ENCODE measurements at regions not wholly inside any gene's neighbourhood (a gene's known extent, or its start where the extent isn't known, plus 50 kb on each side); places are given as distances from the start of the nearest gene placed in this dataset.

DNA sequence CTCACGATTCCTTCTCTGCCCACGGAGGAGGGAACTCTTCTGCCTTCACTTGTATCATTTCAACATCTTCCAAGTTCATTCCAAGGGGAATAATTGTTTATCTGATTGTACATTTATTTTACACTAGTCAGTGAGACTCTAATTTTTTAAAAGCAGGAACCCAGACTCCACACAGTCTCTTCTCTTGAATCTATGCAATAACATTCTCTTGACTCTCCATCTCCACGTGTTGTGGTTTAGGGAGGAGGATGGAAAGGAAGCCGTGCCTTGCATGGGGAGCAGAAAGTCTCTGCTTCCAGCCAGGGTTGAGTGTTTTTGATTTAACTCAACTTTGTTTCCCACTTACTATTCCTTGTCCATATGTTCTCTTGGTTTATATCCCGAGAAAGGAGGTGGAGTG lies 131.1 kb upstream of the RIOK3 start:
- intact Hi-C loops (cut with micrococcal nuclease; ENCODE audit: unreplicated experiment) (no loop called here), in situ Hi-C loops (cut with HindIII; ENCODE audit: extremely low pct_ligation_motif_present, low pct_unique_long_range_greater_than_20kb) (no loop called here)
- no peak overlapping the region for H3K4me3 ChIP-seq (replicated peaks in 1 of 3; ENCODE audit: insufficient read depth in 1 of 3, low read depth in 2 of 3, low read length in 3 of 3)
- no peaks in the 10 kb centered on the region for H3K27me3 ChIP-seq (ENCODE audit: control insufficient read depth in 1 of 2, insufficient read depth in 2 of 2, low read length in 2 of 2)
- BruUV-seq (replicated peaks) = no TSS peak
- no peak overlapping the region for H3K4me2 ChIP-seq (ENCODE audit: low read depth, low read length)
- no peaks in the 10 kb centered on the region for H3K36me3 ChIP-seq (replicated peaks in 1 of 2; ENCODE audit: control insufficient read depth in 1 of 2, insufficient read depth in 2 of 2, low read length in 2 of 2)
- H3K9ac ChIP-seq (ENCODE audit: insufficient read depth, low read depth, low read length) = no peak overlapping the region
- 97% methylated on average over 5 of the region's 5 CpGs for WGBS (ENCODE audit: low lambda C conversion rate)
- DNase-seq (ENCODE audit: low spot score) = no peak
- H3K27ac ChIP-seq (ENCODE audit: extremely low read length, insufficient read depth, low read length) = no peak overlapping the region
- ChIA-PET POLR2A (no interaction called here), CTCF (ENCODE audit: low intra/inter-chr PET ratio, low total read pairs) (no interaction called here)
- peaks cover 12% of the 10 kb centered on the region for H3K4me1 ChIP-seq (ENCODE audit: insufficient read depth, low read length)
- FAIRE-seq = no peak
- H2AFZ ChIP-seq (ENCODE audit: low read length) = no peak overlapping the region
- no peak for ATAC-seq
- no peaks in the 10 kb centered on the region for H3K79me2 ChIP-seq (ENCODE audit: insufficient read depth, low read length)
- H3K9me3 ChIP-seq (ENCODE audit: low read length) = no peaks in the 10 kb centered on the region
- no peaks in the 10 kb centered on the region for H4K20me1 ChIP-seq (ENCODE audit: insufficient read depth, low read length)
- TF ChIP-seq JARID2 (CRISPR knock-in tag; IDR thresholded peaks at IDR 0.05; ENCODE audit: insufficient replicate concordance) = no peak
- no peak for TF ChIP-seq ZNF546 (CRISPR knock-in tag; conservative IDR thresholded peaks at IDR 0.05)
- no peak for TF ChIP-seq ARID2 (CRISPR knock-in tag; IDR thresholded peaks at IDR 0.05; ENCODE audit: borderline replicate concordance)
- TF ChIP-seq HCFC1 (IDR thresholded peaks at IDR 0.05; ENCODE audit: low read depth, low read length) = no peak
- TF ChIP-seq ZNF878 (CRISPR knock-in tag; IDR thresholded peaks at IDR 0.05) = no peak
- TF ChIP-seq NFYB (CRISPR knock-in tag; IDR thresholded peaks at IDR 0.05) = no peak
- TF ChIP-seq, protein P1, sequence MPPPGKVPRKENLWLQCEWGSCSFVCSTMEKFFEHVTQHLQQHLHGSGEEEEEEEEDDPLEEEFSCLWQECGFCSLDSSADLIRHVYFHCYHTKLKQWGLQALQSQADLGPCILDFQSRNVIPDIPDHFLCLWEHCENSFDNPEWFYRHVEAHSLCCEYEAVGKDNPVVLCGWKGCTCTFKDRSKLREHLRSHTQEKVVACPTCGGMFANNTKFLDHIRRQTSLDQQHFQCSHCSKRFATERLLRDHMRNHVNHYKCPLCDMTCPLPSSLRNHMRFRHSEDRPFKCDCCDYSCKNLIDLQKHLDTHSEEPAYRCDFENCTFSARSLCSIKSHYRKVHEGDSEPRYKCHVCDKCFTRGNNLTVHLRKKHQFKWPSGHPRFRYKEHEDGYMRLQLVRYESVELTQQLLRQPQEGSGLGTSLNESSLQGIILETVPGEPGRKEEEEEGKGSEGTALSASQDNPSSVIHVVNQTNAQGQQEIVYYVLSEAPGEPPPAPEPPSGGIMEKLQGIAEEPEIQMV (CRISPR knock-in tag; IDR thresholded peaks at IDR 0.05; ENCODE audit: low read depth) = no peak
- TF ChIP-seq, protein P2, sequence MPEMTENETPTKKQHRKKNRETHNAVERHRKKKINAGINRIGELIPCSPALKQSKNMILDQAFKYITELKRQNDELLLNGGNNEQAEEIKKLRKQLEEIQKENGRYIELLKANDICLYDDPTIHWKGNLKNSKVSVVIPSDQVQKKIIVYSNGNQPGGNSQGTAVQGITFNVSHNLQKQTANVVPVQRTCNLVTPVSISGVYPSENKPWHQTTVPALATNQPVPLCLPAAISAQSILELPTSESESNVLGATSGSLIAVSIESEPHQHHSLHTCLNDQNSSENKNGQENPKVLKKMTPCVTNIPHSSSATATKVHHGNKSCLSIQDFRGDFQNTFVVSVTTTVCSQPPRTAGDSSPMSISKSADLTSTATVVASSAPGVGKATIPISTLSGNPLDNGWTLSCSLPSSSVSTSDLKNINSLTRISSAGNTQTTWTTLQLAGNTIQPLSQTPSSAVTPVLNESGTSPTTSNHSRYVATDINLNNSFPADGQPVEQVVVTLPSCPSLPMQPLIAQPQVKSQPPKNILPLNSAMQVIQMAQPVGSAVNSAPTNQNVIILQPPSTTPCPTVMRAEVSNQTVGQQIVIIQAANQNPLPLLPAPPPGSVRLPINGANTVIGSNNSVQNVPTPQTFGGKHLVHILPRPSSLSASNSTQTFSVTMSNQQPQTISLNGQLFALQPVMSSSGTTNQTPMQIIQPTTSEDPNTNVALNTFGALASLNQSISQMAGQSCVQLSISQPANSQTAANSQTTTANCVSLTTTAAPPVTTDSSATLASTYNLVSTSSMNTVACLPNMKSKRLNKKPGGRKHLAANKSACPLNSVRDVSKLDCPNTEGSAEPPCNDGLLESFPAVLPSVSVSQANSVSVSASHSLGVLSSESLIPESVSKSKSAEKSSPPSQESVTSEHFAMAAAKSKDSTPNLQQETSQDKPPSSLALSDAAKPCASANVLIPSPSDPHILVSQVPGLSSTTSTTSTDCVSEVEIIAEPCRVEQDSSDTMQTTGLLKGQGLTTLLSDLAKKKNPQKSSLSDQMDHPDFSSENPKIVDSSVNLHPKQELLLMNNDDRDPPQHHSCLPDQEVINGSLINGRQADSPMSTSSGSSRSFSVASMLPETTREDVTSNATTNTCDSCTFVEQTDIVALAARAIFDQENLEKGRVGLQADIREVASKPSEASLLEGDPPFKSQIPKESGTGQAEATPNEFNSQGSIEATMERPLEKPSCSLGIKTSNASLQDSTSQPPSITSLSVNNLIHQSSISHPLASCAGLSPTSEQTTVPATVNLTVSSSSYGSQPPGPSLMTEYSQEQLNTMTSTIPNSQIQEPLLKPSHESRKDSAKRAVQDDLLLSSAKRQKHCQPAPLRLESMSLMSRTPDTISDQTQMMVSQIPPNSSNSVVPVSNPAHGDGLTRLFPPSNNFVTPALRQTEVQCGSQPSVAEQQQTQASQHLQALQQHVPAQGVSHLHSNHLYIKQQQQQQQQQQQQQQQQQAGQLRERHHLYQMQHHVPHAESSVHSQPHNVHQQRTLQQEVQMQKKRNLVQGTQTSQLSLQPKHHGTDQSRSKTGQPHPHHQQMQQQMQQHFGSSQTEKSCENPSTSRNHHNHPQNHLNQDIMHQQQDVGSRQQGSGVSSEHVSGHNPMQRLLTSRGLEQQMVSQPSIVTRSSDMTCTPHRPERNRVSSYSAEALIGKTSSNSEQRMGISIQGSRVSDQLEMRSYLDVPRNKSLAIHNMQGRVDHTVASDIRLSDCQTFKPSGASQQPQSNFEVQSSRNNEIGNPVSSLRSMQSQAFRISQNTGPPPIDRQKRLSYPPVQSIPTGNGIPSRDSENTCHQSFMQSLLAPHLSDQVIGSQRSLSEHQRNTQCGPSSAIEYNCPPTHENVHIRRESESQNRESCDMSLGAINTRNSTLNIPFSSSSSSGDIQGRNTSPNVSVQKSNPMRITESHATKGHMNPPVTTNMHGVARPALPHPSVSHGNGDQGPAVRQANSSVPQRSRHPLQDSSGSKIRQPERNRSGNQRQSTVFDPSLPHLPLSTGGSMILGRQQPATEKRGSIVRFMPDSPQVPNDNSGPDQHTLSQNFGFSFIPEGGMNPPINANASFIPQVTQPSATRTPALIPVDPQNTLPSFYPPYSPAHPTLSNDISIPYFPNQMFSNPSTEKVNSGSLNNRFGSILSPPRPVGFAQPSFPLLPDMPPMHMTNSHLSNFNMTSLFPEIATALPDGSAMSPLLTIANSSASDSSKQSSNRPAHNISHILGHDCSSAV (CRISPR knock-in tag; IDR thresholded peaks at IDR 0.05; ENCODE audit: borderline replicate concordance) = no peak
- no peak for TF ChIP-seq ZNF354B (CRISPR knock-in tag; IDR thresholded peaks at IDR 0.05)
- no peak for TF ChIP-seq PRMT3 (CRISPR knock-in tag; IDR thresholded peaks at IDR 0.05; ENCODE audit: borderline replicate concordance, low read depth)
- TF ChIP-seq, protein P3, sequence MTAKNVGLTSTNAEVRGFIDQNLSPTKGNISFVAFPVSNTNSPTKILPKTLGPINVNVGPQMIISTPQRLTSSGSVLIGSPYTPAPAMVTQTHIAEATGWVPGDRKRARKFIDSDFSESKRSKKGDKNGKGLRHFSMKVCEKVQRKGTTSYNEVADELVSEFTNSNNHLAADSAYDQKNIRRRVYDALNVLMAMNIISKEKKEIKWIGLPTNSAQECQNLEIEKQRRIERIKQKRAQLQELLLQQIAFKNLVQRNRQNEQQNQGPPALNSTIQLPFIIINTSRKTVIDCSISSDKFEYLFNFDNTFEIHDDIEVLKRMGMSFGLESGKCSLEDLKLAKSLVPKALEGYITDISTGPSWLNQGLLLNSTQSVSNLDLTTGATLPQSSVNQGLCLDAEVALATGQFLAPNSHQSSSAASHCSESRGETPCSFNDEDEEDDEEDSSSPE (CRISPR knock-in tag; IDR thresholded peaks at IDR 0.05) = no peak
- no peak for TF ChIP-seq ZNF530 (CRISPR knock-in tag; IDR thresholded peaks at IDR 0.05; ENCODE audit: low read depth)
- TF ChIP-seq, protein P4, sequence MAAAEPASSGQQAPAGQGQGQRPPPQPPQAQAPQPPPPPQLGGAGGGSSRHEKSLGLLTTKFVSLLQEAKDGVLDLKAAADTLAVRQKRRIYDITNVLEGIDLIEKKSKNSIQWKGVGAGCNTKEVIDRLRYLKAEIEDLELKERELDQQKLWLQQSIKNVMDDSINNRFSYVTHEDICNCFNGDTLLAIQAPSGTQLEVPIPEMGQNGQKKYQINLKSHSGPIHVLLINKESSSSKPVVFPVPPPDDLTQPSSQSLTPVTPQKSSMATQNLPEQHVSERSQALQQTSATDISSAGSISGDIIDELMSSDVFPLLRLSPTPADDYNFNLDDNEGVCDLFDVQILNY (CRISPR knock-in tag; conservative IDR thresholded peaks at IDR 0.05) = no peak
- TF ChIP-seq JUND (CRISPR knock-in tag; IDR thresholded peaks at IDR 0.05) = no peak
- TF ChIP-seq HHEX (CRISPR knock-in tag; IDR thresholded peaks at IDR 0.05) = no peak
